G401 (cell line): ENCODE measurements at regions not wholly inside any gene's neighbourhood (a gene's known extent, or its start where the extent isn't known, plus 50 kb on each side); places are given as distances from the start of the nearest gene placed in this dataset.
A peak's percentile ranks its signal among the peaks of the same experiment; 100 is the strongest.

Source experiments
- DNase-seq: peaks from one replicate; pipeline ENCODE4 v3.0.0-alpha.2; 2015; ENCODE audit warnings: low spot score
- in situ Hi-C: cut with HindIII; loops from 2 replicates; pipeline ENCODE4 v1.10.0; 2016; ENCODE audit warnings: low sequenced_read_pairs, mixed read lengths

DNA sequence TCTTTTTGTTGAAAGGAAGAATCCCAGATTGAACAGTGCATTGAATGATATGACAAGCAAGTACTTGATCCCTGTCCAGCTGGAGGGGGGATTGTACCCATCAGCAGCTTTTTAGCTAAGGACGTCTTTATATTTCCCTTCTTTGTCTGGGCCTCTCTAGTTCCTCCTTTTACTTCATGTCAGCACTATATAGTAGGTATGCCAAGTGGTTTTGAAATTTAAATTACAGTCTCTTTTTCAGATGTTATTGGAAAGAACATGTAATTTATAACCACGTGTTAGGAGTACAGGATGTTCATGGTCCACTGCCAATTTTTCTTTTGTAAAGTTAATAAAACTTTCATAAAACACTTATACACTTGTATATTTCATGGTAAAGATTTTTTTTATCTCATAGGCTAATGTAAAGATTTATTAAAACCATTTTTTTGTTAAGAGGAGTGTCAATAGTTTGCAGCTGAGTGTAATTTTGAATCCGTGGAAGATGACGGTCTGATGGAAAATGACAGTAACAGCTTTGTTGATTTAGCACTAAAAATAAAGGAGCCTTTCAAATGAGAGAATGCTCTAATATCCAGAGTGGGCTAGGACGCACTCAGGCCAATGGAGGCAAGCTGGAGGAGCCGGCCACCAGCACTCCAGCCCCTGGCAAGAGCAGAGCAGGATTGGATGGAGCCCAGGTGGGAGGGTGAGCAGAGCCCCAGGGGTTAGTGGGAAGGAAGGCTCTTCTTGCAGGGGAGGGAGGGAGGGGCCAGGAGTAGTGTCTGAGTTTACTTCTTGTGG, 488.3 kb downstream of the INSC start:
- in situ Hi-C loops, result no loop called here
- peak; percentile 14 for DNase-seq

DNA sequence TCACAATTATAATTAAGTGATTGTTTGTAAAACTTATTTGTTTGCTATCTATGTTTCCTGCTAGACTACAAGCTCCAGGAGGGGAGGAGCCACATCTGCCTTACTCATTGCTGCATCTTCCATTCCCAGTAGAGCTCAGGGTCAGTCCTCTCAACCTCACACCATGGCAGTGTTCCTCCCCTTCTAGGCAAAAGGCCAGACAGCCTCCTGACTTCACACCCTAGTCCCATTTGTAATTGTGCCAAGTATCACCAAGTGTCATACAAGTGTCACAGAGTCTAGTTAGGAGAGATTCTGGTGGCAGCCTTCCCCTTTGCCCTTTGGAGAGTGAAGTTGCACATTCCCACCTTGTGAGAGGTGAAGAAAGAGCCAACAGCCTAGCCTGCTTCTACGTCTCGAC, 490.4 kb downstream of the INSC start:
- in situ Hi-C loops, result no loop called here
- no peak for DNase-seq

DNA sequence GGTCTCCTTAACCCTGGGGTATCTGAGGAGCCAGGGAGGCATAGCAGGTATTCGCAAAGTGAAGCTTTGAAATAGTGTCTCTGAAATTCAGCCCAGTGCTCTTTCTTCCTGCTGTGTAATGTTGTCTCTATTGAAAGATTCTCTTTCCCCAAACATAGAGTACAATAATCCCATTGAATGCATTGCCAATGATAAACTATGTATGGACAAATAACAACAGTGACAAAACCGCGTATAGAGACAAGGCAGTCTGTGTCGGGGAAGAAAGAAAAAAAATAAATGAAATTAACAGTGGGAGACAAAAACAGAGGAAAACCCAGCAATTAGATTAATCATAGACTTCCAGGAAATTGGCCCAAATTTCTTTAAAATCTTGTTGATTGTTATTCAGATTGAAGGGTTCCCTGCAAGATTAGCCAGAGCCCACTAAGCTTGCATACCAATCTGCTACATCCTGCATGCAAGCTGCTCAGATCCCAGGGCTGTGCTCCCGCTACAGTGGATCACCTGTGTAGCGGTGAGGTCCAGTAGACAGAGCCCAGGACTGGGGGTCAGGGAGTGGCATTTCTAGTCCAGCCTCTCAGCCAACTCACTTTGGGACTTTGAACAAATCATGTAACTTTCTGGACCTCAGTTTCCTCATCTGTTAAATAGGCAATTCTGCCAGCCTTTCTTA, 492.8 kb downstream of the INSC start:
- no peak for DNase-seq
- in situ Hi-C loops, result no loop called here

DNA sequence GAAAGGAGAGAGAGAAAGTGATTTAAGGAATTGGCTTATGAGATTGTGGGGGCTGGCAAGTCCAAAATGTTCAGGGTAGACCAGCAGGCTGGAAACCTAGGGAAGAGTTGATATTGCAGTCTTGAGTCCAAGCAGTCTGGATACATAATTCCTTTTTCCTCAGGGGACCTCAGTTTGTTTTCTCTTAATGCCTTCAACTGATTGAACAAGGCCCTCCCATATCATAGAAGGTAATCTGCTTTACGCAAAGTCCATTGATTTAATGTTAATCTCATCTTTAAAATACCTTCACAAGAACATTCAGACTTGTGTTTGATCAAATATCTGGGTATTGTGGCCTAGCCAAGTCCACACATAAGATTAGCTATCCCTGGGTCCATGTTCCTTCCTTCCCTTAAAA, 494.7 kb downstream of the INSC start:
- in situ Hi-C loops, result no loop called here
- no peak for DNase-seq

DNA sequence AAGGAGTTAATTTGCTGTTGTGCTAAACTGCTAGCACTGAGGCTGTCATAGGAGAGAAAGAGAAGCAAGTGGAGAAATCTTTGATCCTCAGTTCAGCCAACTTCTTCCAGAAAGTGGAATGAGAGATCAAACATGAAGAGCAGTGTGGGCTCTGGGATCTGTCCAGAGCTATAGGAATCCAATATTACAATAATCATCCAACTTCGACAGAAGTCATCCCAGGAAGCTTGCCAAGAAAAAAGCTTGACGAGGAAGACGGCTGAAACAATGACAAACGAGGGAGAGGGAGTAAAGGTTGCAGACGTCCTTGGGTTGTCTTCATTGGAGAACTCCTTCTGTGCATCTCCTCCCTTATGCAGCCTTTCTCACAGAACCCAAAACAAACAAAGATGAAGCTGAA, 496.2 kb downstream of the INSC start:
- no peak for DNase-seq
- in situ Hi-C loops, result no loop called here

DNA sequence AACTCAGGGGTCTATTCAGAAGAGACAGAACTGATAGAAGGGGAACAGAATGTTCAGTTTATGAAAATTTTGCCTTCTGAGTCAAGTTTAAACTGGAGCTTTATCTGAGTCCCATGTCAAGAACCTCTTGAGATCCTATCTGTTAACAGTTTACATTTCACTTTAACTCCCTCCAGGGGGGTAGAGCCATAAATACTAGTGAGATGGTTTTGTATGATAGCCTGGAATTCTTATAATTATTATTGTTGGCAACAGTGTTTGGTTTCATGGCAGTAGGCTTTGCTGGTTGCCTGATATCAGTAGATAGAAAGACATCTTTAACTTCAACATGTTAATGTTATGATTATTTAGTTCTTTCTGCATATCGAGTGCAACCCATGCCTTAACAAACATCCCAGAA, 498.5 kb downstream of the INSC start:
- no peak for DNase-seq
- in situ Hi-C loops, result no loop called here

DNA sequence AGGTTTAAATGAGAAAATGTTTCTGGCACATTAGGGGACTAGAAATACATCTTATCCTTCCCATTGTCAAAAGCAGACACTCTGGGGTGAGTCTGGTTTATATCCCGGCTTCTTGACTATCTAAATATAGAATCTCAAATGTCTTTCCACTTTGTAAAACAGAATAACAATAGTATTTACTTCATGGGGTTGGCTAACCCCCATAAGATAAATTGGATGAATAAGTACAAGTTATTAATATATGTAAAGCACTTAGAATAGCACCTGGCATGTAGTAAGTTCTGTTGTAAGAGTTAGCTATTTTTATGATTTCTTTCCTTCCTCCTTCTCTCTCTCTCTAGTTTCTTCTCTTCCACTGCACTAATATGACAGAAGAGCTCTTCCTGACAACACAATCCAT, 499.1 kb downstream of the INSC start:
- in situ Hi-C loops, result no loop called here
- DNase-seq, result no peak

DNA sequence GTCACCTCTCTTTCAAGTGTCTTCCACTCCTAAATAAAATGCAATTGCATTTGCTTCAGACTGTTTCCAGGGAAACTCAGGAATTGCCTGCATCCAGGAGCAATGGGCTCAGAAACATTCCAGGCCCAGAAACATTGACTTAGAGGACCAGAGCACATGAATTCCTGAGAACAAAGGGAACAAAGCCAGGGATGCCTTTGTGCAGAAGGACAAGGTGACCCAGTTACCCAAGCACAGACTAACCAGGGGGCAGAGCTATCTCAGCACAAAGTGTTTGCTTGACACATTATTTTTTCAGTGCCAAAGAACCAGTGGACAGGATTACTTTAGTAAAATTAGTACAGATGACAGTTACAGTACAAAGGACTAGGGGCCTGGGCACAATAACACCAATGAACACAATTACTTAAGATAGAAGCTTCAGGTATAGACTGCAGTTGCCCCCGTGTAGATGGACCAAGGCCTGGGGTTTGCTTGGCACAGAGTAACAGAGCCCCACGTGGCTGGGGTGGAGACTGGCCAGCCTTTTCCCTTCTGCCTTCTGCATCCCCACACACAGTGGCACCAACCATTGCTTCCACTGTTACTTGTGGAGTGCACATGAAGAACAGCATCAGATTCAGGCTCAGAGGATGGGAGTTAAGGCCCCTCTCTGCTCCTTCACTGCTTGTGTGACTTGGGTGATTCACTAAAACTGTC, 500.8 kb downstream of the INSC start:
- in situ Hi-C loops, result no loop called here
- DNase-seq, result peak; percentile 96

DNA sequence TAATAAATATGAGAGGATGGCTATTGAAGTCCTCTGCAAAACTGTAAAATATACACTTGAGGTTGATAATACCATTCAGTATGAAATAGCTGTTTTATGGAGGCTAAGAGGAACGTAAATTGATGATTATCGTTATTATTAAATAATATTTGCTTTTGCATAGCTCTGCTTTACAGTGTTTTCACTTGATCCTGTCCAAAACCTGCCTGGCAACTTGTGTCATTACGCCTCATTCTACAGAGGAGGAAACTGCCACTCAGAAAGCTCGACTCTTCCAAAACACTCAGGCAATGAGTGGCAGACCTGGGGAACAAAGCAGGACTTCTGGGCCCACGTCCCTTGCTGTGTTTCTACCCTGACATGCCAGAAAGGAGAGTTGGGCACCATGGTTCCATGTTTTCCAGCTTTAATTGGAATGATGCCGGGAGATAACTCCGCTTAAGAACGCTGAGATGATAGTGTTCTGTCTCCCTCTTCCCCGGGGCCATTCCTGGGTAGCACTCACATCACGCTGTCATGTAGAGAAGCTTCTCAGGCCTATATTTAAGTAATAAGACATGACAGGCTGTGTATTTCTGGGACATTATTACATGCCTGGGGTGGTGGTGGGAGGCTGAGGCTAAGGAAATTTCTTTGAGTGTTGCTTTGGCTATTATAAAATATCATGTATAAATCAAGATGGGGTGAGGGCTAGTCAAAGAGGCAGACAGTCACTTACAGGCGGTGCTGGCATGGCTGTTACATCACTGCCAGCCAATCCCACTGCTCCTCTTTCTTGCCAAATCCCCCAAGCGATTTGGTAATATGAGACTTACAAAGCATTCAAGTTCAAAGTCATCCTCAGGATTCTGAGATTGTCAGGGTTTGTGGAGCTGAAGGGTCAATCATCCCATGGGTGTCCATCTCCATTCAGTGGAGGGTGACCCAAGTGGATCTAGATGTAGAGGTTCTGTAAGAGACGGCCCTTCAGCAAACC, 501.7 kb downstream of the INSC start:
- DNase-seq, result no peak
- in situ Hi-C loops, result no loop called here

DNA sequence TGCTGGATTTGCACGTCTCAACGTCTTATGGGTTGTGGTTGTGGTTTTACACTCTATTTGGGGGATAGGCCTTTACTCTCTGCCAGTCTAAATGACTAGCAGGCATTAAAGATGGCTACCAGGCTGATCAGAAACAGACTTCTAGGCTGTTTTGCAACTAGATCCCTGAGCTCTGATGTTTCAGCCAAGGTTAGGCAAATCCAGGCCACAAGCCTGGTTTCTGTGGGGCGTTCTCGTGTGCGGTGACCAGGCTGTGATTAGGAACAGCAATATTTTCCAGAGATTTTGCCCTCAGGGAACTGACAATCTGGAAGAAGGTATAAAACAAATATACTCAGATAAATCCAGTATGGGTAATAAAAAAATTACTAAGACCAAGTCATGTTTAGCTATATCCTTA, 502.4 kb downstream of the INSC start:
- DNase-seq, result no peak
- in situ Hi-C loops, result no loop called here

DNA sequence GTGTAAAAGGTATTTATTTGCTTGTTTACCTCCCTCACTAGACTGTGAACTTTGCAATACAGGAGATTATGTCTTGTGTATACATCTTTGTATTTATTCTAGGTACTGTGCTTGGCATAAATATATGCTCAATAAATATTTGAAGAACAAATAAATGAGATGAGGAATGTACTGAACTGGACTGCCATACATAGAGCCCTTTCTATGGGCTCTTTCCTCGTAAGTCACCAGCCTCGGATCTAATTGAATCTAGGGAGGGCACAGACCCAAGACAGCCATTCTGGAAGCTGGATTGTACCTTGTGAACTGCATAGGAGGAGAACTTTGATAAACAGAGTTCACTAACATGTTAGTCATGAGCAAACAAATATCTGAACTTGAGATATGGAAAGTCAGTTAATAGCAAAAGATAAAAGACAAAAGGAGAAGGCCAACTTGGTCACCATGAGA, 503.9 kb downstream of the INSC start:
- in situ Hi-C loops, result no loop called here
- DNase-seq, result no peak

DNA sequence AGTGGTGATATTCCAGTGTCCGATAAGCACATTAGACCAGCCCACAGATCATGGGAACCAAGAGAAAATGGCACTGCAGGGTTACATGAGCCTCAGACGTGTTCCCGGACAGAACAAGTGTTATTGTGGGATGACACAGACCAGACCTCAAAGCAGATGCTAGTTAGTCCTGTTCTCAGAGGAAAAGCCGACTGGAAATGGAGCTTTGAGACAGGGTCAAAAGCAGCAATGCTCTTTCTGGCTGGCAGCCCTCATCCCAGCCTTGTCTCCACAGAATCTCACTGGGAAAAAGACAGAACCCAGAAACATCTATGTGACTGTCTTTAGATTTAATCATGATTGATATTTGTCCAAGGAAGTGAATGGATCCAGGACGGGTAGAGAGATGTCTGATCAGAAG, 506.8 kb downstream of the INSC start:
- in situ Hi-C loops, result no loop called here
- DNase-seq, result no peak

DNA sequence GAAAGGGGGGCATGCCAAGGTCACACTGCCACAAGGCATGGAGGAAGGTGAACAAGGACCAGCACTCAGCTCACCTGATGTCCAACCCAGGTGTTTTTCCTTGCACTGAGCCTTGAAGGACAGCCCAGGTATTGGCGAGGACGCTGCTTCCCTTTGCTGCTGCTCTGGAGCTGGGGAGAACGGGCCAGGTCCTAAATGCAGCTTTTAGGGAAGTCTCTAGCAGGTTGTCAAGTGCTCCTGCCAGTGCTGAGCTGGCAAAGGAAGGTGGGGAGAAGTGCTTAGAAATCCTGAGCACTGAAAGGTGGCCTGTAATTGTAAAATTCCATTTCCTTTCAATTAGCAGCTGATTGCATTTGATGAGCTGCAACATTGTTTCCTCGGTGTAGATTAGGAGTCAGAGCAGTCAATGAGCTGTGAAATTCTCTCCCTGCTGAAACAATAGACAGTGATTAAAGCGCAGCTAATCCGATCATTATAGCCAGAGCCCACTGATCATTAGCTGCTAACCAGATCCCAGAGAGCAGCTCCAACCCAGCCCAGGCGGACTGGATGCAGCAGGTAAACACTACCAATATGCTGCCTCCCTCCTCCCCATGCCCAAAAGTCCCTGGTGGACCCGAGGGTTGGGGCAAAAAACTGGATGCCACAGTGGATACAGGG, 507.6 kb downstream of the INSC start:
- in situ Hi-C loops, result no loop called here
- no peak for DNase-seq

DNA sequence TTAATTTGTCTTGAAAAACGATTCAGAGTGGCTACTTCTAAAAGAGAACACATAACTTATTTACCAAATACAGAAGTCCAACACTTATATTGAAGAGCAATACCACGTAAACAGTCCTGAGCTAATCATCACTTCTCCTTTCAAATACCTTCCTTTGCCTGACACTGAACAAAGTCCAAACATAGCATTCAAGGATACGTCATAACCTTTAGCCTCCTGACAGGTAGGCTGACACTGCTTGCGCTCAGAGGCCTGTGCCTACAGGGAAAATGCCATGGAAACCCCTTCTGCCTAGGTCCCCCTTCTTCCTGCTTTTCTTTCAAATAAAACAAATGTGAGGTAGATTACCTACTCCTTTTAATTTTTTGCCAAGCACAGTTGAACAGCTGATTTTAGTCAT, 510.0 kb downstream of the INSC start:
- in situ Hi-C loops, result no loop called here

DNA sequence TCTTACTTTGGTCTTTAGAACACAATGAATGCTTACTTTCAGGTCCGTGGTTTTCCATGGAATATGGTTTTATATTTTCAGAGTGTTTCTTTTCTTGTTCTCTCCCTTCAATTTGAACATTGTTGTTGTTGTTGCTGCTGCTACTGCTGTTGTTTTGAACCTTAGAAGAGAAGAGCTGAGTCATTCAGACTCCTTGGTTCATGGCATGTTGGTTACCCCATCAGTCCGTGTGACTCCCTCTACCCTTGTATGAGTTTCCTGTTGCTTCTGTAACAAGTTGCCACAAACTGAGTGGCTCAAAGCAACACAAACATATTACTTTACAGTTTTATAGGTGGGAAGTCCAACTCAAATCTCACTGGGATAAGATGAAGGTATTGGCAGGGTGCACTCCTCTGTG, 511.0 kb downstream of the INSC start:
- in situ Hi-C loops, result no loop called here
- no peak for DNase-seq

More for the DNA sequence above, 510.0 kb downstream of the INSC start:
- DNase-seq, result no peak

DNA sequence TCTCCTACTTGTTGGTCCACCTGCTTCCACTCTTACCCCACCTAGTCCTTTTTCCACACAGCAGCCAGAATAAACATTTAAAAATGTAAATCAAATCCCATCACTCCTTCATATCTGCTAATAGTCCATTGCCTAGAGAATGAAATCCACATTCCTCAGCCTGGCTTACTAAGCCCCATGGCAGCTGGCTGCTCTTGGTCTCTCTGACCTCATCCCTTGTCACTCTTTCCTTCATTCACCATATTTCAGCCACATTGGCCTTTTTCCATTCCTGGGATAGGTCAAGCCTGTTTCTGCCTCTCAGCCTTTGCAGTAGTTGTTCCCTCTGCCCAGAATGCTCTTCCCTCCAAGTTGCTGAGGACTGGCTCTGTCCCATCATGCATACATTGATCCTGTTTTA, 512.8 kb downstream of the INSC start:
- in situ Hi-C loops, result no loop called here

DNA sequence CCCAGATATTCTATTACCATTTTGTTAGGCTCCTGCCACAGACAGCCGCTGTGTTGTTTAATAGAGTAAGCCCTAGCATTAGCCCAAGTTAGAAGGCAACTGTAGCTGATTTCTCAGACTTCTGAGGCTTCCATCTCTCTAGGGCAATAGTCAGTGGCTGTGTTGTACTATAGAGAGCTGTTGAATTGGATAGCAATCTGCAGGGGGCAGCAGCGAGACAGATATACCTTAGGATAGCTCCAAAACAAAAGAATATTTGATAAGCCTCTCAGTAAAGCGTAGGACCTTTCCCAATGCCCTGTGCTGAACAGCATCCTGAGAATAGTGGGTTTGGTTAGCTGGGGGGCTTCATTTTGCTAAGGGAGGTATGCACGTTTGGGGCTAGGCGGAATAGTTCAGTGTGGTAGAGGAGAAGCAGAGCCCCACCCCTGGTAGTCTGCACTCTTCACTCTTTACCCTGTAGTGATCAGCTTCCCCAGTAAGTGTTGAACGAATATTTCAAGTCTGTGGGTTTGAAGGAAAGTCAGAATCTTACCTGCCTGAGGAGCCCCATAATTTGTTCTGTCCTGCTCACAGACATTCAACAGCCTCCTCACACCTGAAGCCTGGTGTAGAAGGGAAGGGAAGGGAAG, 515.1 kb downstream of the INSC start:
- DNase-seq, result no peak

More for the DNA sequence above, 512.8 kb downstream of the INSC start:
- DNase-seq, result no peak

DNA sequence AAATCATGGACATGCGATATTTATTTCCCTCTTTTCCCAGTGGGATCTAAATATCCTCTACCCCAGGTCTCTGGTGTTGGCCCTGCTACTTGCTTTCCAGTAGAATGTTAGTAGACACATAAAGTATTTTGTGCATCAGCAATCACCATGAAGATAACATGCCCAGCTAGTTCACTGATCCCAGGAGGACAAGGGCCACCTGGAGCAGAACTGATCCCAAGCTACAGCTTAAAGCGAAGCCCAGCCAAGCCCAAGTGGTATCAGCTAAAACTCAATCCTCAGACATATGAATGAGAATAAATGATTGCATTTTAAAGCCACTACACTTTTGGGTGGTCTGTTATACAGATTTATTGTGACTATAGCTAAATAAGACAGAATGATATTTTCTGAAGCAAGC, 516.2 kb downstream of the INSC start:
- DNase-seq, result no peak
- in situ Hi-C loops, result no loop called here

More for the DNA sequence above, 515.1 kb downstream of the INSC start:
- in situ Hi-C loops, result no loop called here
